ENCODE measurements at regions not wholly inside any gene's neighbourhood (a gene's known extent, or its start where the extent isn't known, plus 50 kb on each side); places are given as distances from the start of the nearest gene placed in this dataset.
A peak's percentile ranks its signal among the peaks of the same experiment; 100 is the strongest.

GRCh38 chr9:118751077-118751847 lies 618.0 kb downstream of the BRINP1 start:
- no peak for DNase-seq (ENCODE audit: low read depth)

DNA sequence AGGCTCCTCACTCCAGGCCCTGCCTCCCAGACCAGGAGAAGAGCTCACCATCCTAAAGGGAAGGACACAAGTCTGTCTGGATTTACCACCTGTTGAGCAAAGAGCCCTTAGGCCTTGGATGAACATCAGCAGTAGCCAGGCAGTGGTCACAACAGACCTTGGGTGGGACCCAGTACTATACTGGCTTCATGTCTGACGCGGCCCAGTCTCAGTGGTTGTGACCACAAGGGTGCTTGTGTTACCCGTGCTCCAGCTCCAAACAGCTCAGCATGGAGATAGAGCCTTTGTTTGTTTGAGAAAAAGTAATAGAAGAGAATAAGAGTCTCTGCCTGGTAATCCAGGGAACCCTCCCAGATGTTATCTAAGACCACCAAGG lies 617.4 kb downstream of the BRINP1 start:
- DNase-seq (ENCODE audit: low read depth), result no peak

GRCh38 chr9:118761016-118761790 lies 608.0 kb downstream of the BRINP1 start:
- DNase-seq (ENCODE audit: low read depth), result no peak

DNA sequence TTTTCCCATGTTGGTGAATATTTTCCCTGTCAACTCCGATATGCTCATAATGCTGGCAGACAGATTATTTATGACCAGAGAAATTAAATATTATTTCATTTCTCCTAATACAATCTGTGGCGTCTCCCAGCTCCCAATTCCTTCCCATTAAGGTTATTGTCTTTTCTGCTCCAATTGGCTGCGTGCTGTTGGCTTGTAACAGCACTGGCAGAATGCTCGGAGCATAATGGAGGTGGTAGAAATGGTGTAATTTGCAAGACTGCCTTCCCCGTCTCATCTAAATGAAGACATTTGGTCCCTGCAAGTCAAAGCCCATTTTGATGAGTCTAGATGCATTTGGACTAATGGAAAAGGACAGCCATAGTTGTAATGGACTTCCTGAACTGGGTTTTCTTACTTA lies 601.7 kb downstream of the BRINP1 start:
- no peak for DNase-seq (ENCODE audit: low read depth)

GRCh38 chr9:118782790-118783463 lies 586.3 kb downstream of the BRINP1 start:
- no peak for DNase-seq (ENCODE audit: low read depth)

GRCh38 chr9:118784033-118784432 lies 585.2 kb downstream of the BRINP1 start:
- DNase-seq (ENCODE audit: low read depth), result no peak

DNA sequence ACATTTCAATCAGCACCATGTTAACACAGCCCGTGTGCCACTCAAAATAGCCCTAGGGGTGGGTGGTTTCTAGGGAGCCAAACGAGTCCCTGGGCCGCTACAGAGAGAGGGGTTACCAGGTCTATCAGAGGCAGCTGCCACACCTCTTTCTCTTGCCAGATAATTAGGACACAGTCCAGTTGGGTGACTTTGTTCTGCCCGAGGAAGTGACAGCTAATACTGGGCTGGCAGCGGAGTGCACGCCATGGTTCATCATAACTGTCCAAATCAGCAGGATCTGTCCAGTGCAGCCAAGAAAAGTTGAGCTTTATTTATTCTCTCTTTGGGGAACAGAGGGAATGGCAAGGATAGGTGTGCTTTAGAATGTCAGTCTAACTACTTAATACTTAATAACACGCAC lies 583.8 kb downstream of the BRINP1 start:
- no peak for DNase-seq (ENCODE audit: low read depth)

- no peak for DNase-seq (ENCODE audit: low read depth)
Measured at GRCh38 chr9:118786877-118787276, 582.4 kb downstream of the BRINP1 start.

GRCh38 chr9:118809160-118809625 lies 560.0 kb downstream of the BRINP1 start:
- no peak for DNase-seq (ENCODE audit: low read depth)

DNA sequence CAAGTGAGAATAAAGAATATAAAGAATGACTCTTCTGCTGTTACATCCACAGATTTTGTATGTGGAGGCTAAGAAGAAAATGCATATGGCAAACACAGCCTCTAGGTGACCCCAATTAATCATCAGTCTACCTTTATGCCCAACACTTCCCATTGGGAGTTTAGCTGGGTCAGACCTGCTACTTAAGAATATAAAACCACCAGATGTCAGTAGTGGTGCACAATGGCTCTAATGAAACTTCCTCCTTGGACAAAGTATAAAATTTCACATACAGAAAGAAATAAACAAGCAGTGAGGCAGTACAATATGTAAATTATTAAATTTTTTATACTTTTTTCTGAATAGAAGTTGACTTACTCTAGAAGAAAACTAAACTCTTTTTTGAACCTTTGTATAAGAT lies 539.9 kb downstream of the BRINP1 start:
- peak; percentile 18 for DNase-seq (ENCODE audit: low read depth)

GRCh38 chr9:118832371-118832770 lies 536.9 kb downstream of the BRINP1 start:
- DNase-seq (ENCODE audit: low read depth), result no peak

DNA sequence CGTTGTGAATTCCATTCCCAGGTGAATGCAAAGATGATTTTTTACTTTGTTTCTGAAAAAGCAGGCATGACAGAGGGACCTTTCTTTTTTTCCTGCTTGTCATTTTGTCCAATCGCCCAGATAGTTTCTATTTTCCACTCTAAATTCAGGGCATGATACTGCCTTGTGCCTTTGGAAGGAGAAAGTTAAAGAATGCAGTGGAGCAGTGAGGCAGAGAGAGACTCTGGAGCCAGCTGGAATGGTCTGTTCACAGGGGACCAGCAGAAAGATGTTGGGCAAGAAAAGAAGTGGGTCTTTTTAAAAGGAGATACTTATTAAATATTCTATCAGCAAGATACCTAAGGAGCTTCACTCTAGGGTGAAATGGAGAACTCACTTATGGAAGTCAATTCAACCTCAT lies 532.3 kb downstream of the BRINP1 start:
- DNase-seq (ENCODE audit: low read depth), result no peak

- DNase-seq (ENCODE audit: low read depth), result no peak
Measured at GRCh38 chr9:118871531-118871930, 497.7 kb downstream of the BRINP1 start.

- DNase-seq (ENCODE audit: low read depth), result peak; percentile 86
Measured at GRCh38 chr9:118882684-118883083, 486.6 kb downstream of the BRINP1 start.

DNA sequence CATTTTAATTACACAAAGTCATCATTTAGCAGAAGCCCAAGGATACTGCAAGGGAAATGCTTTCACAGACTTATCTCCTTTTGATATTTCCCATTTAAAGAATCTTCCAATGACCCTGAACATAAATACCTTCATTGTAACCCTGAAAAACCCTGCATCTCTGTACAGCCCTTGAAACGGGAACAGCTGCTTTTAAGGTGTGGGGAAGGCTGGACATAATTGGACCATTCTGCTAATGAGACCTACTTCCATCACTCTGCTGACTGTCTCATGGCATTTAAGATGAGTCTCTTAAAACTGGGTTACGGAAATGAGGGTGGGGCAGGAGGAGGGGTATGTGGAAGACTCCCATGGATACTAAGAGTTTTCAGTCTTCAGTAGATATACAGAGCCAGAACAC lies 485.8 kb downstream of the BRINP1 start:
- no peak for DNase-seq (ENCODE audit: low read depth)

DNA sequence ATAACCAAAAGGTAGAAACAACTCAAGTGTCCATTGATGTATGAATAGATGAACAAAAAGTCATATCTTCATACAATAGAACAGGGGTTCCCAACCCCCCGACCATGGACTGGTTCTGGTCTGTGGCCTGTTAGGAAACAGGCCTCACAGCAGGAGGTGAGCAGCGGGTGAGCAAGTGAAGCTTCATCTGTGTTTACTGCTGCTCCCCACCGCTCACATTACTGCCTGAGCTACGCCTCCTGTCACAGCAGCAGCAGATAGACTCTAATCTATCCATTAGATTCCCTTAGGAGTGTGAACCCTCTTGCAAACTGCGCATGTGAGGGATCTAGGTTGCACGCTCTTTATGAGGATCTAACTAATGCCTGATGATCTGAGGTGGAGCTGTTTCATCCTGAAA lies 478.0 kb downstream of the BRINP1 start:
- DNase-seq (ENCODE audit: low read depth), result no peak

GRCh38 chr9:118896324-118897000 lies 472.8 kb downstream of the BRINP1 start:
- peak; percentile 21 for DNase-seq (ENCODE audit: low read depth)

DNA sequence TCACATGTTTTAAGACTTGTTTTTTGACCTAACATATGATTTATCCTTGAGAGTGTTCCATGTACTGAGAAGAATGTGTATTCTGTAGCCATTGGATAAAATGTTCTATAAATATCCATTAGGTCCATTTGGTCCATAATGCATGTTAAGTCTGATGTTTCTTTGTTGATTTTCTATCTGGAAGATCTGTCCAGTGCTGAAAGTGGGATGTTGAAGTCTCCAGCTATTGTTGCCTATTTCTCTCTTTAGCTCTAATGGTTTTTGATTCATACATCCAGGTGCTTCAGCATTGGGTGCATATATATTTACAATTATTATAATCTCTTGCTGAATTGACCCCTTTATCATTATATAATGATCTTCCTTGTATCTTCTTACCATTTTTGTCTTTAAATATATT lies 451.1 kb downstream of the BRINP1 start:
- no peak for DNase-seq (ENCODE audit: low read depth)

DNA sequence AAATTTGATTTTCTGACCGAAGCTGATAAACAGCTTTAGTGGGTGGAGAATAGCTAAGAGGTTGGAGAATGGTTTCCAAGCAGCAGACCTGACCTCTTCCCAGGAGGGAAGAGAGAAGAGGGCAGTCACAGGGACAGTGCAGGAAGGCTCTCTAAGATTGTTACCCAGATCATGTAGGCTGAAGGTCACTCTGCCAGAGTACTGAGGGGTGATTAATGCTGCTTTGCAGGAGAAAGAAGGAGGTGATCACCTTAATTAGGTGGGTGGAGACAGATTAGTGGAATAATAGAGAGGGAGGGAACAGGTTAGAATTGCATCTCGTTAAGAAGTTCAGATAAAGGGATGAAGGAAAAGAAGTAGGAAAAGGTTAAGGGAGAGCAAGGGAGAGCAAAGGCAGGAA lies 440.5 kb downstream of the BRINP1 start:
- DNase-seq (ENCODE audit: low read depth), result peak; percentile 1

DNA sequence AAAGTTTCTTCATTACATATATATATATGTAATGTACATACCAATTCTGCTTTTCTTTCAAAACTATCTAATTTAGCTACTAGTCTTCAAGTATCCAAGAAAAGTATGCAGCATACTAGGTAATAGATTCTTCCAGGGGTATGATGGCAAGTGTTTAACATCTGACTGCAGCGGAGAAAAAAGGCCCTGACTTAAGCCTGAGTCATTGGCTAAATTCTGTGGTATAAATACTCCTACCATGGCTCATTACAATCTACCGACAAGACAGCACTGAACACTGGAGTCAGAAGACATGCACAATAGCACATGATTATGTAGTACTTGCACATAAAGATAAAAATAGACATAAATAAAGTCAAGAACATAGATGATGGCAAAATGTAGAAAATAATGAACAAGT lies 439.9 kb downstream of the BRINP1 start:
- DNase-seq (ENCODE audit: low read depth), result peak; percentile 72

- no peak for DNase-seq (ENCODE audit: low read depth)
Measured at GRCh38 chr9:118931941-118932340, 437.3 kb downstream of the BRINP1 start.

GRCh38 chr9:118938581-118938980 lies 430.7 kb downstream of the BRINP1 start:
- no peak for DNase-seq (ENCODE audit: low read depth)

All from M059J (cell line).